ENCODE measurements at regions not wholly inside any gene's neighbourhood (a gene's known extent, or its start where the extent isn't known, plus 50 kb on each side); places are given as distances from the start of the nearest gene placed in this dataset.

DNA sequence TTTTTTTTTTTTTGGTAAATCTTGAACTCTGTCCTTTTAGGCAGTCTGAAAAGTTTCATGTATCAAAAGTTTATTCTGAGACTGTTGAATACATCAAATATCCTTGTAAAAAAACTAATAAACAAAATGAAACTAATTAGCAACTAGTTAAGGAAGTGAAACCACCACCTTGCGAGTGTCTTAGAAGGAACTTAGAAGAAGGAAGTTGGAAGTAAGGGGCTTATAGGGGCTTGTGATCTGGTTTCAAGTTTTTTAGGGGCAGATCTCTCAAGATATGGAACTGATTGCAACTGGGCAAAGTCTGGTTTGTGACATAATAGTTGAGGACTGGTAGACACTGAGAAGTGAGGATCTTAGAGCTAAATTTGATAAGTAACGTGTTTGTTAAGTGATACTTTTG, 748.8 kb downstream of the C12orf50 start:
- TF ChIP-seq, protein P1, sequence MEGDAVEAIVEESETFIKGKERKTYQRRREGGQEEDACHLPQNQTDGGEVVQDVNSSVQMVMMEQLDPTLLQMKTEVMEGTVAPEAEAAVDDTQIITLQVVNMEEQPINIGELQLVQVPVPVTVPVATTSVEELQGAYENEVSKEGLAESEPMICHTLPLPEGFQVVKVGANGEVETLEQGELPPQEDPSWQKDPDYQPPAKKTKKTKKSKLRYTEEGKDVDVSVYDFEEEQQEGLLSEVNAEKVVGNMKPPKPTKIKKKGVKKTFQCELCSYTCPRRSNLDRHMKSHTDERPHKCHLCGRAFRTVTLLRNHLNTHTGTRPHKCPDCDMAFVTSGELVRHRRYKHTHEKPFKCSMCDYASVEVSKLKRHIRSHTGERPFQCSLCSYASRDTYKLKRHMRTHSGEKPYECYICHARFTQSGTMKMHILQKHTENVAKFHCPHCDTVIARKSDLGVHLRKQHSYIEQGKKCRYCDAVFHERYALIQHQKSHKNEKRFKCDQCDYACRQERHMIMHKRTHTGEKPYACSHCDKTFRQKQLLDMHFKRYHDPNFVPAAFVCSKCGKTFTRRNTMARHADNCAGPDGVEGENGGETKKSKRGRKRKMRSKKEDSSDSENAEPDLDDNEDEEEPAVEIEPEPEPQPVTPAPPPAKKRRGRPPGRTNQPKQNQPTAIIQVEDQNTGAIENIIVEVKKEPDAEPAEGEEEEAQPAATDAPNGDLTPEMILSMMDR (IDR thresholded peaks at IDR 0.05; ENCODE audit: borderline replicate concordance, insufficient read depth, low read depth, low read length), result no peak
- no peak overlapping the region for H3K4me3 ChIP-seq (ENCODE audit: low read depth, low read length)

DNA sequence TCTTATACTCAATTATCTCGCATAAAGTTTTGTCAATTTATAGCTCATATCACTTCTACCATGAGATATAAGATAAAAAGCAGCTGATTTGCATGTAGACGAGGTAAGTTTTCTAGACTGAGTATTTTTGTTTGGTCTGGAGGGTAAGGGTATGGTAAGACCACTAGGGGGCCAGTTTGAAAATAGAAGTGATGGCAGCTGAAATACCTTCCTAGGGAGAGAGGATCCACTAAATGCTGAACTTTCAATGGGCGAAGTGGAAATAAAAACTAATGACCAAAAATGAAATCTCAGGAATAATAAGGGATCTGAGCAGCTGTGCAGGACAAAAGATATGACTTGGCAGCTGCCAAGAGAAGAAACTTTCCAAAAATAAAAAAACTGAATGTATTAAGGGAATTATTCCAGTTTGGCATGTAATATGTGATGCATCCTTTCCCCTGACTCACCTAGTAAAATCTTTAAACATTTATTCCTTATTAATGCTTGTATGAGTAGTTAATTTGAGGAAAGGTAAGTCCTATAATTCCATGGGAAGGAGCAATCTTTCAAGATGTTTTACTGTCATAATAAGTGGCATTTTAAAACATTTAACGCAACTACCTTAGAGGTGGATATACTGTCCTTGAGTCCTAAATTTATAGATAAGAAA, 754.5 kb downstream of the C12orf50 start:
- H3K4me3 ChIP-seq (ENCODE audit: low read depth, low read length), result no peak overlapping the region
- TF ChIP-seq, protein P1 (IDR thresholded peaks at IDR 0.05; ENCODE audit: borderline replicate concordance, insufficient read depth, low read depth, low read length), result peak; percentile 38; the same call in 1 of the 2 replicates

DNA sequence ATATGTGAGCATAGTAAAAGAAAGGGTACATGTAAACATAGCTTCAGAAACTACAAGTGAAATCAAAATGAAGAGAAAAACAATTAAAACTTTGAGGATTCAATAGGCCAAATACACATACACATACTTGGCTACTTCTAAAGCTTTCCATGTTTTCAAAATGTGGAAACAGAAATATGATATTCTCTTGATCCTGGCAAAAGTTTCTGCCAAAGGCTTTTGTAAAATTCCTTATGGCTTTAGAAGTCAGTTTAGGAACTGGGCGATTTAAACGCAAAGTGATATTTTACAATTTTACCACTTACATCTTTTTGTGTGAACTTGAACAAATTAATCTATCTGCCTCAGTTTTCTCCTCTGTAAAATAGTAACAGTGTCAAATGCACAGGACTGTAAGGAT, 756.4 kb downstream of the C12orf50 start:
- H3K4me3 ChIP-seq (ENCODE audit: low read depth, low read length), result no peak overlapping the region
- TF ChIP-seq, protein P1 (IDR thresholded peaks at IDR 0.05; ENCODE audit: borderline replicate concordance, insufficient read depth, low read depth, low read length), result no peak

DNA sequence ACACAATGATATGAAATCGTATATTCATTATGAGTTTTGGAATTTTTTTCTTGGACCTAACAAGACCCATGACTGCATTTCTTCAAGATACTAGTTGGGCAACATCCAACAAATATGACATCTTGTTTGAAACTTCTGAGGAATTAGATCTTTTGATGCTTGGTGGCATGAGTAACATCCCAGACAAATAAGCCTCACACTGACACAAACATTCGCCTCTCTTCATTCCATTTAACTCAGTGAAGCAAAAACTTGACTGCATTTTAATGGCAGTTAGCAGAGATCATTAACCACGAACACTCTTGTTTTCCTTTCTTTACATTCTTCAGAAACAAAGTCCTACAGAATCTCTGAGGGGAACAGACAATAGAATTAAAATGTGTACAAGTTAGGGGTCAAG, 758.3 kb downstream of the C12orf50 start:
- TF ChIP-seq, protein P1 (IDR thresholded peaks at IDR 0.05; ENCODE audit: borderline replicate concordance, insufficient read depth, low read depth, low read length), result no peak
- H3K4me3 ChIP-seq (ENCODE audit: low read depth, low read length), result no peak overlapping the region

DNA sequence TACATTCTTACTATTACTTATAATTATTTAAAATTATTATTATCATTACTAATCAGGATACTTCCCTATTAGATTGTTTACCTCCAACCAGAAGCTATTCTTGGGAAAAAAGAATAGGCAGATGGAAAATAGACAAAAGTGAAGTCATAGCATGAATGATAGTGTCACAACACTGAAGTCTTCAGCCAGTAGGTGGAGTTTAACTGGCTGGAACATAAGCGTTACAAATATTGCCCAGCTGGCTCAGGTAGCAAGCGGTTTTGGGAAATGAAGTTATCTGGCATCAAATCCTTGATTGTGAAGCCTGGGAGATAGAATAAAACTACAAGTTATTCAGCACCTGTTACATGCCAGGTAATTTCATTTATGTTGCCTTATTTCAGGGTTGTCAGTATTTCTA, 762.9 kb downstream of the C12orf50 start:
- no peak overlapping the region for H3K4me3 ChIP-seq (ENCODE audit: low read depth, low read length)
- TF ChIP-seq, protein P1 (IDR thresholded peaks at IDR 0.05; ENCODE audit: borderline replicate concordance, insufficient read depth, low read depth, low read length), result no peak

DNA sequence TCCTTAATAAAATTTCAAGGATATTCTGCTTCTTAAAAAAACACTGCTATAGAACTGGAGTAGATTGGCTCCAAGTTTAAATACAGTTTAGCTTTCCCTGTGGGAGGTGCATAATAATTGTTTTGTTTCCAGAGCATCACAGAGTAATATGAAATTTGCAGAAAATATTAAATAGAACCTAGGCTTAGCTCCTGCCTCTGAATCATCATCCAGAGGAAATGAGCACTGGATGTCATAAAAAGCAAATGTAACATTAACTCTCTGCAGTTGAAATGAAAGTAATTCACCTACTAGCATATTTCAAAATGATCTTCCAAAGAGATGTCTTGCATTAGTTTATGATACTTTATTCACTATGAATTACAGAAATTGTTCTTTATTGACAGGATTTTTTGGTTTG, 769.8 kb downstream of the C12orf50 start:
- no peak overlapping the region for H3K4me3 ChIP-seq (ENCODE audit: low read depth, low read length)

More for the DNA sequence above, 769.8 kb downstream of the C12orf50 start:
- TF ChIP-seq, protein P1 (IDR thresholded peaks at IDR 0.05; ENCODE audit: borderline replicate concordance, insufficient read depth, low read depth, low read length), result no peak

Measured in GM12875 (cell line).